Vagina (tissue), 2 donors: ENCODE measurements at regions not wholly inside any gene's neighbourhood (a gene's known extent, or its start where the extent isn't known, plus 50 kb on each side); places are given as distances from the start of the nearest gene placed in this dataset.

Source experiments
- DNase-seq, 2 donors: peaks; one replicate each; pipeline ENCODE4 v3.0.0-alpha.2; 2017; ENCODE audit errors: extremely low spot score in 2 of 2
- H3K27ac ChIP-seq: fragments of 200-600 bp; sonication (generic); one replicate; pipeline ENCODE4 v1.5.1; 2019
- H3K27me3 ChIP-seq: fragments of 200-600 bp; sonication (generic); one replicate; pipeline ENCODE4 v1.5.1; 2019
- H3K36me3 ChIP-seq, 2 donors: fragments of 200-600 bp; sonication (generic); one replicate each; pipeline ENCODE4 v1.5.1; 2017 to 2019
- H3K4me1 ChIP-seq: fragments of 200-600 bp; sonication (generic); one replicate; pipeline ENCODE4 v1.5.1; 2019
- H3K4me3 ChIP-seq, 2 donors: fragments of 200-600 bp; sonication (generic); 1 replicate in 1 of 2; 2 replicates in 1 of 2; pipeline ENCODE4 v1.5.1; 2016 to 2019
- H3K9me3 ChIP-seq: fragments of 200-600 bp; sonication (generic); one replicate; pipeline ENCODE4 v1.5.1; 2019
- POLR2A ChIP-seq, 2 donors: fragments of 450-650 bp; IDR thresholded peaks; one replicate each; pipeline ENCODE4 v1.6.1; 2017; ENCODE audit warnings: antibody characterized with exemption in 2 of 2, mild to moderate bottlenecking in 2 of 2, moderate library complexity in 2 of 2
- POLR2AphosphoS5 ChIP-seq, 2 donors: sonication (generic); formaldehyde crosslinking; IDR thresholded peaks; one replicate each; pipeline ENCODE4 v1.9.0; 2017; ENCODE audit warnings: antibody characterized with exemption in 2 of 2, mild to moderate bottlenecking in 2 of 2, low read depth in 1 of 2; ENCODE audit not compliant: insufficient read depth in 1 of 2
- intact Hi-C: fragments of 100-400 bp; cut with DNase I; formaldehyde crosslinking; loops from one replicate; pipeline ENCODE4 v1.15.1; 2023
- TF ChIP-seq, protein P1 (sequence below), 3 experiments: fragments of 450-650 bp in 2 of 3; fragments of 200-600 bp in 1 of 3; sonication (generic) in 1 of 3; IDR thresholded peaks; one replicate each; pipeline ENCODE4 v1.5.1; 2017 to 2019; ENCODE audit warnings: antibody characterized with exemption in 3 of 3, mild to moderate bottlenecking in 2 of 3, moderate library complexity in 2 of 3

- peak; percentile 52 to 72 for DNase-seq
- H3K4me1 ChIP-seq = no peaks in the 10 kb centered on the region
- no peak overlapping the region for H3K4me3 ChIP-seq
- no peak for TF ChIP-seq POLR2AphosphoS5 (IDR thresholded peaks at IDR 0.05; ENCODE audit: insufficient read depth in 1 of 2, low read depth in 1 of 2)
- TF ChIP-seq, protein P1, sequence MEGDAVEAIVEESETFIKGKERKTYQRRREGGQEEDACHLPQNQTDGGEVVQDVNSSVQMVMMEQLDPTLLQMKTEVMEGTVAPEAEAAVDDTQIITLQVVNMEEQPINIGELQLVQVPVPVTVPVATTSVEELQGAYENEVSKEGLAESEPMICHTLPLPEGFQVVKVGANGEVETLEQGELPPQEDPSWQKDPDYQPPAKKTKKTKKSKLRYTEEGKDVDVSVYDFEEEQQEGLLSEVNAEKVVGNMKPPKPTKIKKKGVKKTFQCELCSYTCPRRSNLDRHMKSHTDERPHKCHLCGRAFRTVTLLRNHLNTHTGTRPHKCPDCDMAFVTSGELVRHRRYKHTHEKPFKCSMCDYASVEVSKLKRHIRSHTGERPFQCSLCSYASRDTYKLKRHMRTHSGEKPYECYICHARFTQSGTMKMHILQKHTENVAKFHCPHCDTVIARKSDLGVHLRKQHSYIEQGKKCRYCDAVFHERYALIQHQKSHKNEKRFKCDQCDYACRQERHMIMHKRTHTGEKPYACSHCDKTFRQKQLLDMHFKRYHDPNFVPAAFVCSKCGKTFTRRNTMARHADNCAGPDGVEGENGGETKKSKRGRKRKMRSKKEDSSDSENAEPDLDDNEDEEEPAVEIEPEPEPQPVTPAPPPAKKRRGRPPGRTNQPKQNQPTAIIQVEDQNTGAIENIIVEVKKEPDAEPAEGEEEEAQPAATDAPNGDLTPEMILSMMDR (IDR thresholded peaks at IDR 0.05) = no peak
- TF ChIP-seq POLR2A (IDR thresholded peaks at IDR 0.05) = no peak
- no peak overlapping the region for H3K27ac ChIP-seq
- no peaks in the 10 kb centered on the region for H3K36me3 ChIP-seq
- intact Hi-C loops = no loop called here
- H3K9me3 ChIP-seq = no peaks in the 10 kb centered on the region
- no peaks in the 10 kb centered on the region for H3K27me3 ChIP-seq
These were observed 741.7 kb downstream of the MATN1 start for GRCh38 chr1:29981586-29982239.

DNA sequence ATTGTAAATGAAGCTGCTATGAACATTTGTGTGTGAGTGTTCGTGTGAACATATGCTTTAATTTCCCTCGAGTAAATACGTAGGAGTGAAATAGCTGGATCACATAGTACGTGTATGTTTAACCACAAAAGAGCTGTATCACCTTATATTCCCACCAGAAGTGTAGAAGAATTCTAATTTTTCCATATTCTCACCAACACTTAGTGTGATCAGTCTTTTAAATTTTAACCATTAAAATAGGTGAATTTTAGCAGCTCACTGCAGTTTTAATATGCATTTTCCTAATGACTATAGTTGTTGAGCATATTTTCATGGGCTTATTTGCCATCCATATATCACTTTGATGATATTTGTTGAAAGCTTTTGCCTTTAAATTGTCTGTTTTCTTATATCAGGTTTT lies 741.2 kb downstream of the PTPRU start:
- Histone ChIP-seq H3K4me3 (no peak overlapping the region), H3K4me1 (no peaks in the 10 kb centered on the region), H3K36me3 (no peaks in the 10 kb centered on the region), H3K27ac (no peak overlapping the region), H3K9me3 (no peaks in the 10 kb centered on the region), H3K27me3 (no peaks in the 10 kb centered on the region)
- DNase-seq = no peak
- intact Hi-C loops = no loop called here
- TF ChIP-seq POLR2A (IDR thresholded peaks at IDR 0.05) (no peak), POLR2AphosphoS5 (IDR thresholded peaks at IDR 0.05; ENCODE audit: insufficient read depth in 1 of 2, low read depth in 1 of 2) (no peak)
- TF ChIP-seq, protein P1 (IDR thresholded peaks at IDR 0.05) = no peak

GRCh38 chr1:29975036-29975694 lies 738.8 kb downstream of the PTPRU start:
- Histone ChIP-seq H3K4me1 (no peaks in the 10 kb centered on the region), H3K36me3 (no peaks in the 10 kb centered on the region), H3K4me3 (no peak overlapping the region), H3K27ac (no peak overlapping the region), H3K27me3 (no peaks in the 10 kb centered on the region), H3K9me3 (no peaks in the 10 kb centered on the region)
- TF ChIP-seq POLR2AphosphoS5 (IDR thresholded peaks at IDR 0.05; ENCODE audit: insufficient read depth in 1 of 2, low read depth in 1 of 2) = no peak
- TF ChIP-seq, protein P1 (IDR thresholded peaks at IDR 0.05) = no peak
- TF ChIP-seq POLR2A (IDR thresholded peaks at IDR 0.05) = no peak
- DNase-seq = peak; percentile 29 to 67
- intact Hi-C loops = no loop called here

DNA sequence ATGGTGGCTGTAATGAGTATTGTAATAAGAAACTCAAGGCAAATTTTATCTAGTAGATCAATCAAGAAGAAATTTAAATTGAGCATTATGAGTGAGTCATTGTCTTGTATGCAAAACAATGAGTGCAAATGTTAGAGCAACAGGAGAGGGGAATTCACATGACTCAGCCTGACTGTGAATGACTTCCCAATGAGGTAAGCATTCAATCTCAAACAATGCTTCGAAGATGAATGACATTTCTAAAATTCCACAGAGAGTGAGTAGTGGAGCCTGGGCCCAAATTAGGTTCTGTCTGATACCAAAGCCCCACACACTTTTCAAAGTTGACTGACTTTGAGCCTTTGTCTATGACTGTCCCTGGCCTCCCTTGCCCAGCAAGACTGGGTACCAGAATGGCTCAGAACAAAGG lies 738.0 kb downstream of the PTPRU start:
- peak in 1 of 2 donors; percentile 40 for DNase-seq
- Histone ChIP-seq H3K4me1 (no peaks in the 10 kb centered on the region), H3K27ac (no peak overlapping the region), H3K36me3 (no peaks in the 10 kb centered on the region), H3K27me3 (no peaks in the 10 kb centered on the region), H3K4me3 (no peak overlapping the region), H3K9me3 (no peaks in the 10 kb centered on the region)
- TF ChIP-seq POLR2AphosphoS5 (IDR thresholded peaks at IDR 0.05; ENCODE audit: insufficient read depth in 1 of 2, low read depth in 1 of 2) (no peak), POLR2A (IDR thresholded peaks at IDR 0.05) (no peak)
- intact Hi-C loops = no loop called here

GRCh38 chr1:29973406-29973805 lies 737.1 kb downstream of the PTPRU start:
- intact Hi-C loops = no loop called here
- DNase-seq = peak; percentile 32 to 40
- no peaks in the 10 kb centered on the region for H3K27me3 ChIP-seq
- no peak overlapping the region for H3K4me3 ChIP-seq
- TF ChIP-seq POLR2AphosphoS5 (IDR thresholded peaks at IDR 0.05; ENCODE audit: insufficient read depth in 1 of 2, low read depth in 1 of 2) (no peak), POLR2A (IDR thresholded peaks at IDR 0.05) (no peak)
- TF ChIP-seq, protein P1 (IDR thresholded peaks at IDR 0.05) = no peak
- H3K9me3 ChIP-seq = no peaks in the 10 kb centered on the region
- no peaks in the 10 kb centered on the region for H3K4me1 ChIP-seq
- no peaks in the 10 kb centered on the region for H3K36me3 ChIP-seq
- no peak overlapping the region for H3K27ac ChIP-seq
